Hepatic stellate cell (primary cell): ENCODE measurements at regions not wholly inside any gene's neighbourhood (a gene's known extent, or its start where the extent isn't known, plus 50 kb on each side); places are given as distances from the start of the nearest gene placed in this dataset.
"Not testable (repeated sequence)": the region's sequence is repeated elsewhere in the genome, so short reads cannot be mapped to it uniquely, and the experiment has no call there.

Experiments
- DNase-seq: peaks from one replicate; pipeline ENCODE4 v3.0.0; 2011; ENCODE audit warnings: low spot score

DNA sequence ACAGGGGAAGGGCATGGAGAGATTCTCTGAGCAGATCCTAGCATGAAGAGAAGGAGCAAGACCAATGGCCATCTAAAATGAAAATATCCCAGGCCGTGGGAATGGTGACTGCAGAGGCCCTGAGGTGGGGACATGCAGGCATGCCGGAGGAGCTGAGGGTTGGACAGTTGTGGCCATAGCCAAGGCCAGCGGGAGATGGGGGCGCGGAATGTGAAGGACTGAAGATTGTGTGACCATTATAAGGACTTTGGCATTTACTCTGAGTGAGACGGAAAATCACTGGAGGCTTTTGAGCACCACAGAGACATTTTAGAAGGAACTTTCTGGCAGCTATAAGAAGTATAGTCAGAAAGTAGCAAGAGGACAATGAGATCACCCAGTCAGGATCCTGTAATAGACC lies 341.1 kb downstream of the SFMBT2 start:
- no peak for DNase-seq

DNA sequence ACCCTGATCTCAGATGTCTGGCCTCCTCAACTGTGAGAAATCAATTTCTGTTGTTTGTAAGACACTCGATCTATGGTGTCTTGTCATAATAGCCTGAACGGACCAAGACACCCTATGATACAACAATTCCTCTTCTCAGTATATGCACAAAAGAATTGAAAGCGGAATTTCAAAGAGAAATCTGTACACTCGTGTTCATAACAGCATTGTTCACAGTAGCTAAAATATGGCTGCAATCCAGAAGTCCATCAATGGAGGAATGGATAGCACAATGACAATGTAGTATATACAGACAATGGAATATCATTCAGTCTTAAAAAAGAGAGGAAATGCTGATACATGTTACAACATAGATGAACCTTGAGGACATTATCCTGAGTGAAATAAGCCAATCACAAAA lies 354.6 kb downstream of the SFMBT2 start:
- DNase-seq: no peak

DNA sequence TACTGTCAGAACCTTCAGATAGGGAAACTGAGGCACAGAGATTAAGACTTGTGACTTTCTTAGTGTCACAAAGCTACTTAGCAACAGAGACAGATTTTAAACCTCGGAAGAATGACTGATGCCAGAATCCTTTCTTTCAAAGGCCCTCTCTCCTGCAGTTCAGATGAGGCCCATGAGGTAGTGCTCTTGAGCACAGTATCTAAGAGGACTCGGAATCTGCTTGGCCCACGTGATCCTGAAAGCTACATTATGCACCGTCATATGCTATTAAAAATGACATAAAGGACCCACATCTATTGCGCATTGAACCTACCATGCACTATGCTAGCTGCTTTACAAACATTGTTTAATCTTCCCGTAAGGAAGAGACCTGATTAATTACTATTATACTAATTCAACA lies 355.9 kb downstream of the SFMBT2 start:
- DNase-seq: no peak

DNA sequence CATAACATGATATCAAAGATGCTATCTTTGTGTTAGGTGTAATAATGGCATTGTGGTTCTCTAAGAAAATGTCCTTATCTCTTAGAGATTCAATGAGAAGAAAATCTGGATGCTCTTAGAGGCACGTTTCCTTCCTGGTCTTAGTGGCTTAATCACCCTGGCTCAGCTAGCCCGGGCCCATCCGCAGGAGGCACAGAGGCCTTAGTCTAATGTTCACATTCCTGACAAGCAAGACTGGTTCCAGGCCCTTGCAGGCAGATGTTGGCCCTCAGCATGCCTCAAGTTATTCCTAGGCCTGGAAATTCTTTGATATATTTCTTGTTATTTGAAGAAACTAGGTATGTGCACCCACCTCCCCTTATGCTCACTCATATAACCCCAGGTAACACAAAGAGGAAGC lies 357.6 kb downstream of the SFMBT2 start:
- no peak for DNase-seq

DNA sequence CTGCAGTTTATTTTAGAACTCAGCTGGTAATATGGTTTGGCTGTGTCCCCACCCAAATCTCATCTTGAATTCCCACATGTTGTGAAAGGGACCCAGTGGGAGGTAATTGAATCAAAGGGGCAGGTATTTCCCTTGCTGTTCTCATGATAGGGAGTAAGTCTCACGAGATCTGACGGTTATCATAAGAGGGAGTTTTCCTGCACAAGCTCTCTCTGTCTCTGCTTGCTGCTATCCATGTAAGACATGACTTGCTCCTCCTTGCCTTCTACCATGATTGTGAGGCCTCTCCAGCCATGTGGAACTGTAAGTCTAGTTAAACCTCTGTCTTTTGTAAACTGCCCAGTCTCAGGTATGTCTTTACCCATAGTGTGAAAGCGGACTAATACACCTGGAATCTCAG lies 360.8 kb downstream of the SFMBT2 start:
- not testable (repeated sequence) for DNase-seq

DNA sequence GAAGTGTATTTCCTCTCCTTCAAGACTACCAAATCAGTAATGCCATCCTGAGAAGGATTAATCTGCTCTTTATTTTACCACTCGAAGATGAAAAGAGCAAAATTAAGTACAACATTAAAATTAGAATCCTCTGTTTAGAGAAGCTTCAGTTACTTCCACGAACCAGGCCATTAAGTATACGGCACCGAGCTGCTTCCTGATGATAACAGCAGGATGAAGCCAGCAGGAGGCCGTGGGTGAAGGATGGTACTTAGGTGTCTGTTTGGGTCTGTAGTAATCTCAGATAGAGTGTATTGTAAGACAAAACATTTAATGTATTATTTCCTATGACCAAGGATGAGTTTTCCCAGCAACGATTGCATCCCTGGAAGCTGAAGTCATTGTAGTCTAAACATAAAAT lies 362.8 kb downstream of the SFMBT2 start:
- no peak for DNase-seq

DNA sequence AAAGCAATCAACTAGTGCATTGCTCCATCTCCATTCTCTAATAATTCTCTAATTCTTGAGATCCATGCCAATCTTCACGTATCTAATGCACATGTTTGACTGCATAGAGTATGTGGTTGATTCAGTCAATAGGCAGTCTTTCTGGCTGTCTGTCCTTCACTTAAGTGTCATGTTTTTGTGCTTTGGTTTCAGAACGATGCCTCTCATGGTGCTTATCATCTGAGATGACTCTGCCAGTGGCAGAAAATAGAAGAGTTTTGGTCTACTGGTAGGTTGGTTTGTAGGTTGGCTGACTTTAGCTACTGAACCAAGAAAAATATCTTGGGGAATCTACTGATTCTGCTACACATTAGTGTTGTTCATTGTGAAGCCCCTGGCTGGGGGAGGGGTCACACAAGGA lies 364.2 kb downstream of the SFMBT2 start:
- no peak for DNase-seq

DNA sequence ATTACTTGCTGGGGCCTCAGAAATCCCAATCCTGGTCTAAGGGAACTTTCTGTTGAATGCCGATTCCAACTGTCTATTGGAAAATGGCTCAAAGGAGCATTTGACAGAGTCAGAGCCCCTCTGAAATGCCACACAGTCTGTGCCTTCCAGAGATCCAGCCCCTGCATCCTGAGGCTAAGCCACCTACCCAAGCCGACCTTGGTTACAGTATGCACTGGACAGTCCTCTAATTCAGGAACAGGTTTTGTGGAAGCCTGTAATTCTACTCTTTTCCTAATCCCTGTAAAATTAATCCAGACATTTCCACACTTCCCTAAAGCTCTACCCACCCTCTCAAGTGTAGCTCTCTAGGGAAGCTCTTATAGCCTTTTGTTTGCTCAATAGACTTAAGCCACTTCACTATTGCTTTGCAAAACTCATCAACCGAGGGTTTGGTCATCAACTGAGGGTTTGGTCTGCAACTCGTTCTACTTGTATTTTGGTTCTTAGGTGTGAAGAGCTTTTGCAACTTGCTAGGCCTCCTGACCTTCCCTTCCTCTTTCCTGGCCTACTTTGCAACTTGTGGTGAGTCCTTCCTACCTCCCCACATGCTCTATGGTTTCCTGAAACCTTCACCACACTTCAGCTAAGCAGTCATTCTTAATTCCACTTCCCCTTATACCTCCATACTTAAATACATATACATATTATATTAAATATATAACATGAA lies 364.8 kb downstream of the SFMBT2 start:
- DNase-seq: no peak

DNA sequence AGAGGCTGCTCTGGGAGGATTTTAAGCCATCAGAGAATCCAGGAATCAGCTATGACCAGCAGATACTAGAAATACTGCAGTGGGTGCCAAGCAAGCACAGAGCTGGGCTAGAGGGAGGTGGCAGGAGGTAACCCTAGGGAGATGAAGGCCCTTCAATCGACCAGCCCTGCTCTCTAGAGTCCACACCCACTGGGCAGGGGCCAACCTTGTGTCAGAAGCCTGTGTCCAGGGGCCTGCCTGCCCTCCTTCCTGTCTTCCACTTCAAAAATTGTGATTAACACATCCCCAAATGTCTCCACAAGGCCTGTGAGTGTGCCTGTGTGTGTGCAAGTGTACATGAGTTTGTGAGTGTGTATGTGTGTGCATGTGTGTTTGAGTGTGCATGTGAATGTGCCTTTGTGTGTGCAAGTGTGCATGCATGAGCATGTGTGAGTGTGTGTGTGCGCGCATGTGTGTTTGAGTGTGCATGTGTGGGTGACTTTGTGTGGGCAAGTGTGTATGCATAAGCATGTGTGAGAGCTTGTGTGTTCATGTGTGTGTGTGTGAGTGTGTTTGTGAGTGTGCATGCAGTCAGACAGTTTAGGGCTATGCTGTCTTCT lies 367.7 kb downstream of the SFMBT2 start:
- DNase-seq: no peak

DNA sequence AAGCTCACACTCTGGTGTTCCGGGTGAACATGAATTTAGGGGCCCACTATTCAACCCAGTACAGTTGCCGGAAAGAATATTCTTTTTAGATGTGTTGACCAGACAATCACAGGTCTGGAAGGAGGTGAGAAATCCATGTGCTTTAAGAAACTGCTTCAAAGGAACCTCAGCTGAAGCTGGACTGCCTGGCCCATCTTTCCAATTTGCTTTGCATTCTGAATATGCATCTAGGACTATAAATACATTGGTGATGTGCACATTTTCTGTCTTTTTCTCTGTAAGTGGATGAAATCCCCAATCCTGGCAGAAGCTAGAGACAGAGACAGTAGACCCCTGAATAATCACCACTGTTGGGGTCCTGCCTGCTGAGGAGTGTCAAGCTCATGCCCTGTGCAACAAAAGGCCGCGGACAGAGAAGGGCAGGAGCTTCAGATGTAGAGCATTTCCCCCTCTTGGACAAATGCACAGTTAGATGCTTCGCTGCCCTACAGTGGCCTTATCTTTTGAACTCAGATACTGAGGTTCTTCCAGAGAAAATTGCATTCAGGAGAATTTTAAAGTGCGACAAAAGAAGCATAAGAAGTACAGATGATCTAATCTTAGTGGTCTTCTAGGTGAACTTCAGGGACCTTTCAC lies 368.3 kb downstream of the SFMBT2 start:
- no peak for DNase-seq

DNA sequence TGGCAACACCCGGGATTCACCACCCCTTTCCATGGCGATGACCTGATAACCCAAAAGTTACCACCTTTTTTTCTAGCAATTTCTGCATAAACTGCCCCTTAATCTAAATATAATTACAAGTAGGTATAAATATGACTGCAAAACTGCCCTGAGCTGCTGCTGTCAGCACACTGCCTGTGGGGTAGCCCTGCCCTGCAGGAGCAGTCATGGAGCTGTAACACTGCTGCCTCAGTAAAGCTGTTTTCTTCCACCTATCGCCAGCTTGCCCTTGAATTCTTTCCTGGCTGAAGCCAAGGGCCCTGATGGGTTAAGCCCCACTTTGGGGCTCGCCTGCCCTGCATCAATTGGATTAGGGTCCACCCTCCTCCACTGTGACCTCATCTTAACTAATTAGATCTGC lies 368.8 kb downstream of the SFMBT2 start:
- no peak for DNase-seq

DNA sequence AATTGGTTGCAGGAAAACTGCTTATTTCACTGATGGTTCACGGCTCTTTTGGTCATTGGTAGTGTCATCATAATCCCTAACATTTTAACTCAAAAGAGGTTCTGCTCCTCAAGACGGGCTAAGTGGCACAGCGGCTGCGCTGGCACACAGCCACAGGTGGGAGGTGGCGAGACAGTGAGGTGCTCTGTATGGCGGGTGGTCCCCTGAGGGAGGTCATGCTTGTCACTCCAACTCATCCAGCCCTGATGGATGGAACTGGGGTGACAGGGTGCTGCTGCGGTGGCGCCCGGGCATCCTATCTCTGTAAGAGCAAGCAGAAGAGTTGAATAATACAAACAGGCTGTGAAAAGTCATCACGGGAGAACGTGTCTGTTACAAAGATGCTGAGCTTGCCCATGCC lies 370.2 kb downstream of the SFMBT2 start:
- no peak for DNase-seq

DNA sequence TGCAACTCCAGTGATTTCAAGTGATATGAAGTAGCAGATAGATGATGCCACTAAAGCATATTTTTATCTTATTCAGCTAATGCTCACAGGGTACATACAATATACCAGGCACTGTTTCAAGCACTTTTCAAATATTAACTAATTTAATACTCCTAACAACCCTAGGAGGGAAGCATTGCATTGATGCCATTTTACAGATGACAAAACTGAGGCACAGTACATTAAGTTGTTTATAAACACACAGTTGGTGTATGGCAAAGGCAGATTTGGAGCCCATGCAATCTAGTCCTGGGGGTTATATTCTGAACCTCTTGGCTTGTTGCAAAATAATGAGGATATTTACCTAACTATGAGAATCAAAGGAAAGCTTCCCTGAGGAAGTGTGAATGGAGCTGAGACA lies 371.0 kb downstream of the SFMBT2 start:
- DNase-seq: no peak

DNA sequence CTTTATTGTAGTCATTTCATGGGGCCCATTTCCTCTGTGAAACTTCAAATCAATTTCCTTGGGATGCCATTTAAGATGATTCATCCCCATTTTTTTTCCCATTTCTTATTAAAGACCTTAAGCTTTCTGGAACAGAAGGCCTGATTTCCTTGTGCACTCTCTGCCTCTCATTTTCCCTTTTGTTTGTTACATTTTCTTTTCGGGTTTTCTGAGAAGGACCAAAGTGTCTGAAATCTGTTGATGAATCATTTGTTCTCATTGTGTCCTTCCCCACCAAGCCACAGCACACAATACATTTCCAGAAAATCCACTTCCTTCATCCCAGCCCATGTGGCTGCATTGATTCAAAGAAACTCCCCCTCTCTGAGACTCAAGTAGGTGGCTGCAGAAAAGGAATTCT lies 372.4 kb downstream of the SFMBT2 start:
- no peak for DNase-seq

DNA sequence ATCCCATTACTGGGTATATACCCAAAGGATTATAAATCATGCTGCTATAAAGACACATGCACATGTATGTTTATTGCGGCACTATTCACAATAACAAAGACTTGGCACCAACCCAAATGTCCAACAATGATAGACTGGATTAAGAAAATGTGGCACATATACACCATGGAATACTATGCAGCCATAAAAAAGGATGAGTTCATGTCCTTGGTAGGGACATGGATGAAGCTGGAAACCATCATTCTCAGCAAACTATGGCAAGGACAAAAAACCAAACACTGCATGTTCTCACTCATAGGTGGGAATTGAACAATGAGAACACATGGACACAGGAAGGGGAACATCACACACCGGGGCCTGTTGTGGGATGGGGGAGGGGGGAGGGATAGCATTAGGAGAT lies 373.4 kb downstream of the SFMBT2 start:
- not testable (repeated sequence) for DNase-seq

DNA sequence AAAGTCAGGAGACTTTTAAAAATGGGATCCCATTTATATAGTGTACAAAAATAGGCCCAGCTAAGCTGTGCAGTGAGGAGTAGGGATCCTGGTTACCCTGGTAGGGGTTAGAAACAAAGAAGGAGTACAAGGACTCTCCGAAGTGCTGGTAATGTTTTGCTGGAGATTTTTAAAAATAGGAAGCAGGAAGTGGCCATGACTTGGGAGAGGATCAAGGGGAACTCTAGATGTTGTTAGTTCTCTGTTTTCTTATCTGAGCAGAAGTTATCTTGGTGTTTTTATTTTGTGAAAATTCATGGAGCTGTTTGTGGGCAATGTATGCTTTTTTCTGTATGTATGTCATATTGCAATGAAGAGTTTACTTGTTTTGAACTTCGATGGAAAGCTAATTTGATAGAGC lies 373.9 kb downstream of the SFMBT2 start:
- DNase-seq: no peak

DNA sequence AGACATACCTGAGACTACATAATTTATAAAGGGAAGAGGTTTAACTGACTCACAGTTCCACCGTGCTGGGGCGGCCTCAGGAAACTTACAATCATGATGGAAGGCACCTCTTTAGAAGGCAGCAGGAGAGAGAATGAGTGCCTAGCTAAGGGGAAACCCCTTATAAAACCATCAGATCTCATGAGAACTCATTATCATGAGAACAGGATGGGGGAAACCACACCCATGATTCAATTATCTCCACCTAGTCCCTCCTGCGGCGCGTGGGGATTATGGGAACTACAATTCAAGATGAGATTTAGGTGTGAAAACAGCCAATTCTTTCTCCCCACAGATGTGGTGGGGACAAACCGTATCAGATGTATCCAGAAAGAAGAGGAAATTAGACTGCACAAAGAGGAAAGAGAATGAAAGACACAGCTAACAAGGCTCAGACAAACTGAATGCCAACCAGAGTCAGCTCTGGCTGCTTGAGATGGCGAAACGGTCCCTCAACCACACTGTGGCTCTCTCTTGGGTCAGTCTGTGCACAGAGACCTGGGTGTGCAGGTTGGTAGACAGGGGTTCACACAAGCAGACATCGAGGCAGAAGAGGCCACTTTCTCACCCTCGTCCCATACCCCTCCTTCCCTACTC lies 375.6 kb downstream of the SFMBT2 start:
- no peak for DNase-seq

DNA sequence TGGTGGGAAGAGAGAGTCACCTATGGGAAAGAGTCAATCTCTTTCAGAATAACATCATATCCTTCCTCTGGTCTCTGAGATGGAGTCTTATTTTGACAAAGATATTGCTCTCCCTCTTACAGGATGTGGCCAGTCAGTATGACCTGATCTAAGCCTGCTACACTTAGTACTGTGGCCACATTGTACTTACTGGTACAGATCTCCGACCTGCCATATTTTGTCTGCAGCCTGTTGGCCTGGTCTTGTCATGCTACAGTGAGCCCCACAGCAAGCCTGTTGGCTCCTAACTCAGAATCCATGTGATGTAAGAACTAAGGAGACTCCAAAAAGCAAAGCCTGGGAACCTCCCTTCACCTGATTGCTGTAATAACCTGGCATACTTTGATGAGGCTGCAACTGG lies 377.8 kb downstream of the SFMBT2 start:
- no peak for DNase-seq

DNA sequence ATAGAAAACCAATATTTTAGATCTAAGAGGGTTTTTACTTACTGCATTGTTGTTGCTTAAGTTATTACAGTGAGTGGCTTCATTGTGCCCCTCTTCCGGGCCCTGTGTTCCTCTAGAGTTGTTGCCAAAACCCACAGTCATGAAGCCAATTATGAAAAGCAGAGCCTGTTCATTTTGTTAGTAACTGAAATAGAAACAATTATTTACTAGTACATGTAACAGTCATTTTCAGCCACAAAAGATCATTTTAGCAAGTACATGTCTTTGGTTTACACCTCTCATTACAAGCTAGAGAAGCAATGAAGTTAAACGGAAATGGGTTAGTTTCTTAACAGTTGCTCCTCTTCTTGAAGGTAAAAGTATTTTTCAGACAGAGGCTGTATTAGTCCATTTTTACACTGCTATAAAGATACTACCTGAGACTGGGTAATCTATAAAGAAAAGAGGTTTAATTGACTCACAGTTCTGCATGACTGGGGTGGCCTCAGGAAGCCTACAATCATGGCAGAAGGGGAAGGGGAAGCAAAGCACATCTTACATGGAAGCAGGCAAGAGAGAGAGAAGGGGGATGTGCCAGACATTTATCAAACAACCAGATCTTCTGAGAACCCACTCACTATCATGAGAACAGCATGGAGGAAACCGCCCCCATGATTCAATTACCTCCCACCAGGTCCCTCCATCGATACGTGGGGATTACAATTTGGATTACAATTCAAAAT lies 380.5 kb downstream of the SFMBT2 start:
- DNase-seq: no peak

DNA sequence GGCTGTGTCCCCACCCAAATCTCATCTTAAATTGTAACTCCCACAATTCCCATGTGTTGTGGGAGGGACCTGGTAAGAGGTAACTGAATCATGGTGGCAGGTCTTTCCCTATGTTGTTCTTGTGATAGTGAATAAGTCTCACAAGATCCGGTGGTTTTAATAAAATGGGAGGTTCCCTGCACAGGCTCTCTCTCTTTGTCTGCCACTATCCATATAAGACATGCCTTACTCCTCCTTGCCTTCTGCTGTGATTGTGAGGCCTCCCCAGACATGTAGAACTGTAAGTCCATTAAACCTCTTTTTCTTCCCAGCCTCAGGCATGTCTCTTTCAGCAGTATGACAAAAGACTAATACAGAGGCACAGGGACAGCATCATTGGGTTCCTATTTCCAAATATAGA lies 381.2 kb downstream of the SFMBT2 start:
- no peak for DNase-seq

DNA sequence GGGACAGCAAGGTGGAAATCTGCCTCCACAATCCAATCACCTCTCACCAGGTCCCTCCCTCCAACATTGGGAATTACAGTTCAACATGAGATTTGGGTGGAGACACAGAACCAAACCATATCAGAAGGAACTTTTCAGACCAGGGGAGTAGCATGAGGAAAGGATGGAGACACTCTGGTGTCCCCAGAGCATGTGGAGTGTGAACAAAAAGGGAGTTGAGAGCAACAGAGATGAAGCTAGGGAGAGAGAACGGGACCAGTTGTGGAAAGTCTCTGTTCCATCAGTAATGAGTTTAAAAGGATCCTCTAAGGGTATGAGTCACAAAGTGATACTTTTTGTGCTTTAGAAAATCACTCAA lies 382.0 kb downstream of the SFMBT2 start:
- no peak for DNase-seq

DNA sequence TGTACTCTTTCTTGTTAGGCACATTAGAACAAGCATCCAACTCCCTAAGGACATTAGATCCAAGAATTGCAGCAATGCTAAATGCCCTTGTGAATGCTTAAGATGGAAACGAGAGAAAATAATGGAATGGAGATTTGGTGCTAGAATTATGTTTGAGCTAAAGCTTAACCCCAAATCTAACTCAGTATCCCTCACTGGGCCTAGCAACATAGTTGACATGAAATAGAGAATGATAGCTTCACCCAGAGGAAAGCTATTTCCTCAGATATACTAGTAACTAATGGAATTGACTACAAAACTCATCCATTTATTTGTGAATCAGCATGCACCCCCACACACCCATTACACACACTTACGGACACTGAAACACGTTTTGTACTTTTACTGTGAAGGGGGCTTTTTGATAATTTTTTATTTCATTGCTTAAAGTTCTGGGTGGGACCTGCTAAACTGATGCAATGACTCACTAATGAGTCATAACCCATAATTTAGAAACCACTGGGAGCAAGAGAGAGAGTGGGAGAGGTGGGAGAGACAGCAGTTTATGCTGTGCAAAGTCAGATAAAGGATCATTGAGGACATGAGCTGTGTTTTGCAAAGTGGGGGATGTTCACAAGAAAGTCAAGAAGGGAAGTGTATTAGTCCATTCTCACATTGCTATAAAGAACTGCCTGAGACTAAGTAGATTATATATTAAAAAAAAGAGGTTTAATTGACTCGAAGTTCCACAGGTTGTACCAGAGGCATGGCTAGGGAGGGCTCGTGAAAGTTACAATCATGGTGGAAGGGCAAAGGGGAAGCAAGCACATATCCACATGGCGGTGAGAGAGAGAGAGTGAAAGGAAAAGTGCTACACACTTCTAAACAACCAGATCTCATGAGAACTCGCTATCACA lies 382.7 kb downstream of the SFMBT2 start:
- DNase-seq: no peak
